ENCODE measurements at regions not wholly inside any gene's neighbourhood (a gene's known extent, or its start where the extent isn't known, plus 50 kb on each side); places are given as distances from the start of the nearest gene placed in this dataset.
A peak's percentile ranks its signal among the peaks of the same experiment; 100 is the strongest.

DNA sequence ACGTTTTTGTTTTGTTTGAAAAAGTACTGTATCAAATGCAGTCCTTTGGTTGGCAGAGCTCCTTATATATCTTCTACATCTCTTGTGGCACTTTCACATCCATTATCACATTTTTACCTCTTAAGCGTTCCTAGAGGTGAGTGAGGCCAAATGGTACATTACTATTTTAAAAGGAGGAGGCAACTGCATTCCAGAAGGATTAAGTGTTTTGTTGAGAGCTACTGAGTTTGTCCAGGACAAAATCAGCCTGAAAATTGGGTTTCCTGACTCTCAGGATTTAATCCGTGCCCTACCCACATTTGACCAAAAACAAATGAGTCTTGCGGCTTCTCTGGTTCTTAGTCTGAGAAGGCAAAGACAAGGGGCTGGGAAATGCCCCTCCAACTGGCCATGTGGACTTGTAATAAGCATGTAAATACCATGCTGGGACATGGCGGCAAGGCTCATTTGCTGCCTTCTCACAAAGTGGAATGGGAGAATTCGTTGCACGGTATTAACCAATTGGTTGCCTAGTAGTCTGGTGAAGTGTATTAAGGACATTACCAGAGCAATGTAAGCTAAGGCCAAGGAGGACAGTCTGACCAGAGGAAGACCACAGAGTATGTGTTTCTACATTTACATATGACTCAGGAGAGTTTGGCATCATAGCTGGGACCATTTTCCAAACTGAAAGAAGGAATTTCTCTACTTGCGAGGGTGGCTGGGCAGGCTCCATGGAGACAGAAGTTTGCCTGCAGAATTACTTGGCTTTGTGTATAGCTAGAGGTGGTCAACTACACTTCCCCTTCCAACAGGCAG is 175.8 kb upstream of the PLXNC1 start:
- intact Hi-C loops (cut with DNase I): loop anchor here in 5 of 10 donors (5.0 to 10.0 kb wide), 4 partner anchors 75 to 468 kb away; partner anchors contain the start of gene CRADD (in 1 of the 5)
- 69 to 79% methylated on average over 8 of the region's 8 CpGs for WGBS, 2 donors

DNA sequence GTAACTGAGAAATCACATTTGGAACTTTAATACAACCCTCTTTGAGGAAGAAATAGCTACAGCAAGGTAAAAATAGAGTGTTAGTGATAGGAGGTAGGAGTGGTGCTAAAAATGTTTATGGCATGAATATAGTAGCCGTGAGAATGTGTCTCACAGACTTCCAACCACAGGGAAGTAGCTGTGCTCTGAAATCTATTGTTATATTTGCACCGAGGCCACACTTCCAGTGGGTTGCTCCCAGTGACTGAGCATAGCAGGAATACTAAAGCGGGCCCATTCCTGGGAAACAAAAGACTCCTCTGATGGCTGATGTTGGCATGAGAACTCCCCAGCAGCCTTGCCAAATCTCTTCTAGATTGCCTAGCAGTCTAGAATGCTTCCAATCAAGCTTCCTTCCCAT is 174.1 kb upstream of the PLXNC1 start:
- Histone ChIP-seq H3K9me3 (peaks cover 0 to 5% (median 0%) of the 10 kb centered on the region in 11 donors), H3K4me1 (peaks cover 0 to 34% (median 9%) of the 10 kb centered on the region in 9 donors), H3K4me3 (no peak overlapping the region), H3K27ac (peak overlapping the region in 6 of 10 donors; percentile 33 to 68 (median 61)), H3K27me3 (no peaks in the 10 kb centered on the region), H3K36me3 (no peaks in the 10 kb centered on the region)
- intact Hi-C loops (cut with DNase I): loop anchor here in 6 of 10 donors (2.0 to 10.0 kb wide), 5 partner anchors 77 to 469 kb away; partner anchors contain the start of gene CRADD (in 1 of the 6)
- TF ChIP-seq, protein P1, sequence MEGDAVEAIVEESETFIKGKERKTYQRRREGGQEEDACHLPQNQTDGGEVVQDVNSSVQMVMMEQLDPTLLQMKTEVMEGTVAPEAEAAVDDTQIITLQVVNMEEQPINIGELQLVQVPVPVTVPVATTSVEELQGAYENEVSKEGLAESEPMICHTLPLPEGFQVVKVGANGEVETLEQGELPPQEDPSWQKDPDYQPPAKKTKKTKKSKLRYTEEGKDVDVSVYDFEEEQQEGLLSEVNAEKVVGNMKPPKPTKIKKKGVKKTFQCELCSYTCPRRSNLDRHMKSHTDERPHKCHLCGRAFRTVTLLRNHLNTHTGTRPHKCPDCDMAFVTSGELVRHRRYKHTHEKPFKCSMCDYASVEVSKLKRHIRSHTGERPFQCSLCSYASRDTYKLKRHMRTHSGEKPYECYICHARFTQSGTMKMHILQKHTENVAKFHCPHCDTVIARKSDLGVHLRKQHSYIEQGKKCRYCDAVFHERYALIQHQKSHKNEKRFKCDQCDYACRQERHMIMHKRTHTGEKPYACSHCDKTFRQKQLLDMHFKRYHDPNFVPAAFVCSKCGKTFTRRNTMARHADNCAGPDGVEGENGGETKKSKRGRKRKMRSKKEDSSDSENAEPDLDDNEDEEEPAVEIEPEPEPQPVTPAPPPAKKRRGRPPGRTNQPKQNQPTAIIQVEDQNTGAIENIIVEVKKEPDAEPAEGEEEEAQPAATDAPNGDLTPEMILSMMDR (IDR thresholded peaks at IDR 0.05): no peak
- ATAC-seq (peak in 7 of 8 donors; percentile 39 to 81 (median 69)), DNase-seq (no peak)
- WGBS, 2 donors: 51 to 65% methylated on average over 3 of the region's 3 CpGs

More for the DNA sequence above, 175.8 kb upstream of the PLXNC1 start:
- DNase-seq (no peak), ATAC-seq (peak in 1 of 8 donors; percentile 34)
- H3K9me3 ChIP-seq: peaks cover 0 to 5% (median 0%) of the 10 kb centered on the region in 11 donors
- H3K4me1 ChIP-seq: peaks cover 0 to 26% (median 5%) of the 10 kb centered on the region in 9 donors
- no peak overlapping the region for H3K4me3 ChIP-seq
- H3K27me3 ChIP-seq: no peaks in the 10 kb centered on the region
- H3K27ac ChIP-seq: peak overlapping the region in 1 of 10 donors; percentile 5
- TF ChIP-seq, protein P1 (IDR thresholded peaks at IDR 0.05): no peak
- no peaks in the 10 kb centered on the region for H3K36me3 ChIP-seq

DNA sequence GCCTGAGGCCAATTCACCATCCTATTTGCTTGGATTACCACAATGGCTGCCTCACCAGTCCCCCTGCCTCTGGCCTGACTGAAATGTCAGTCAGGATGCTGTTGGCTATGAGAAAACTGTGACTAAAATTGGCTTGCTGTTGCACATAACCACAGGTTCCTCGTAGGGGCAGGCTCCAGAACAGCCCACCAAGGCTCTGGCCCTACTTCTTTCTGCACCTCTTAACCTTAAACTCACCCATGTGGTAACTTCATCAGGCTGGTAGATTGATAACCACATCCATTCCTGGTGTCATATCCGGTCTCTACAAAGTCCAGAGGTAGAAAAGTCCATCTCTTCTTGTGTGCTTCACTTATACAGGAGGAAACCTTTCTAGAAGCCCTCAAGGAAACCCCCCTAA is 172.4 kb upstream of the PLXNC1 start:
- H3K27me3 ChIP-seq: no peaks in the 10 kb centered on the region
- peaks cover 0 to 36% (median 9%) of the 10 kb centered on the region in 9 donors for H3K4me1 ChIP-seq
- TF ChIP-seq, protein P1 (IDR thresholded peaks at IDR 0.05): no peak
- DNase-seq: no peak
- 86 to 92% methylated on average over 2 of the region's 2 CpGs for WGBS, 2 donors
- no peak for ATAC-seq
- H3K27ac ChIP-seq: no peak overlapping the region
- no peak overlapping the region for H3K4me3 ChIP-seq
- peaks cover 0 to 5% (median 0%) of the 10 kb centered on the region in 11 donors for H3K9me3 ChIP-seq
- intact Hi-C loops (cut with DNase I): loop anchor here in 8 of 10 donors (2.0 to 10.0 kb wide), 10 partner anchors 79 to 474 kb away; partner anchors contain the start of genes CRADD (in 2 of the 8) and SOCS2 (in 1 of the 8)
- no peaks in the 10 kb centered on the region for H3K36me3 ChIP-seq

DNA sequence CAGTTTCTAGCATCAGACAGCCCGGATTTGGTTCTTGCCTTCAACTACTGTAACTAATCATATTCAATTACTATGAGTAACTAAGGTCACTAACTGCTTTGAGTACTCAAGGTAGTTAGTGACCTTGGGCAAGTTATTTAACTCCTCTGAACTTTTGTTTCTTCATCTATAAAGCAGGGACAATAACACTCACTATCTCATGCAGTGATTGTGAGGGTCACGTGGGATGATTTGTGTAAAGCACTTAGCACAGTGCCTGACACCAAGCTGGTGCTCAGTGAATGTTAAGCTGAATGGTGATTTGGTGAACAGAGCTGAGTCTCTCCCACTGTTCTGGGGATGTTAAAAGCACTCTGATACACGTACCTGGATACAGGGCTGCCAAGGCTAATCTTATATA is 171.3 kb upstream of the PLXNC1 start:
- H3K27me3 ChIP-seq: no peaks in the 10 kb centered on the region
- no peak overlapping the region for H3K27ac ChIP-seq
- ATAC-seq (no peak), DNase-seq (no peak)
- H3K4me3 ChIP-seq: no peak overlapping the region
- TF ChIP-seq, protein P1 (IDR thresholded peaks at IDR 0.05): no peak
- 75 to 89% methylated on average over 3 of the region's 3 CpGs for WGBS, 2 donors
- intact Hi-C loops (cut with DNase I): loop anchor here in 8 of 10 donors (2.0 to 10.0 kb wide), 10 partner anchors 80 to 475 kb away; partner anchors contain the start of genes CRADD (in 2 of the 8) and SOCS2 (in 1 of the 8)
- peaks cover 0 to 36% (median 9%) of the 10 kb centered on the region in 9 donors for H3K4me1 ChIP-seq
- no peaks in the 10 kb centered on the region for H3K36me3 ChIP-seq
- no peaks in the 10 kb centered on the region for H3K9me3 ChIP-seq
